ENCODE measurements at regions not wholly inside any gene's neighbourhood (a gene's known extent, or its start where the extent isn't known, plus 50 kb on each side); places are given as distances from the start of the nearest gene placed in this dataset.

- no peak for DNase-seq (ENCODE audit: low read depth in 2 of 2)
Observed at GRCh38 chr5:137567226-137567625, 68.1 kb upstream of the SPOCK1 start.

GRCh38 chr5:137566780-137567179 lies 67.7 kb upstream of the SPOCK1 start:
- DNase-seq (ENCODE audit: low read depth in 2 of 2), result no peak

DNA sequence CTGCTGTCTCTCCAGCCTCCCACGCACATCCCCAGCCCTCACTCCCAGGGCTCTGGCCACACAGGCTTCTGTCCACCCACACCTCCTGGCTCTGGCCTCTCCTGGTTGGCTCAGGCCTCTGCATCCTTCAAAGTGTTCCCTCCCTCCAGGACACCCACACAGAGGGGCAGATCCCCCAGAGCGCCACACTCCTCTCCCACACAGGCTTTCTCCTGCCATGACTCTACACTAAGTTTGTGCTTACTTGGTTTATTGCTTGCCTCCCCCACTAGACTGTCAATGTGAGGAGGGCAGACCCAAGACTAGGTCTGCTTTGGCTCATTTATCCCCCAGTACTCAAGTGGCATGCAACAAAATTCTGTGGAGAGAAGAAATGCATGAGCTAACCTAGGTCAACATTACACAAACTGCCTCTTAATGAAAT lies 67.0 kb upstream of the SPOCK1 start:
- no peak for DNase-seq (ENCODE audit: low read depth in 2 of 2)

- no peak for DNase-seq (ENCODE audit: low read depth in 2 of 2)
Observed at GRCh38 chr5:137565450-137565849, 66.3 kb upstream of the SPOCK1 start.

GRCh38 chr5:137564398-137564961 lies 65.4 kb upstream of the SPOCK1 start:
- peak in 1 of 2 donors; percentile 6 for DNase-seq (ENCODE audit: low read depth in 2 of 2)

DNA sequence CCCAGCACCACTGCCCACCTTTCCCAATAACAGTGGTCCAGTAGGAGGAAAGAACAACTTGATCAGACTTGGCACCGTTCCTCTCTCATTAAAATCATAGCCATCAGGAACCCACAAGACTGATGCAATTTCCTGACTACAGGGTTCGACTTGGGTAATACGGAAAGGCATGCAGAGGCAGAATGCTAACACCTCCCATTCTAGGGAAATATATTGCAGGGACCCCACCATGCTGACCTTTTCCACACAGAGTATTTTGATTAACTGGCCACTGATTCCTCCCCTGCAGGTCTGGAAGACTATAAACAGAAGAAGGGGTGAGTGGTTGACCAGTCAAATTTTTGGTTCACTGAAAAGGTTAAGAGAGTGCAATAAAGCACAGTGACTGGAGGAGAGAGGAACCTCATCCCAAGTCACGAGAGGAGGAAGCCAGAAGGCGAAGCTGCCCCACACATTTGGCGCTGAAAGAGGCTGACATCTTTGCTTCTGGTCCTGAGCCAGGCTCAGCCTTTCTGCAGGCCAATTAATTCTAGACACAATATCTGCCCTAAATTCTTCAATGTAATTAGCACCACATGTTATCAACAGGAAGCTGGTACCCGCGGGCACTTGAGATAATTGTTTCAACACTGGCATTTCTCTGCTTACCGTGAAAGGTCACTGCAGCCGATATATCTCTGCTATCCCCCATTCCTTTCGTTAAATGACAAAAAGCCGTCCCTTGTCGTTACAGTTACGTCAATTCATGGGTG lies 64.7 kb upstream of the SPOCK1 start:
- peak; percentile 37 to 83 for DNase-seq (ENCODE audit: low read depth in 2 of 2)

DNA sequence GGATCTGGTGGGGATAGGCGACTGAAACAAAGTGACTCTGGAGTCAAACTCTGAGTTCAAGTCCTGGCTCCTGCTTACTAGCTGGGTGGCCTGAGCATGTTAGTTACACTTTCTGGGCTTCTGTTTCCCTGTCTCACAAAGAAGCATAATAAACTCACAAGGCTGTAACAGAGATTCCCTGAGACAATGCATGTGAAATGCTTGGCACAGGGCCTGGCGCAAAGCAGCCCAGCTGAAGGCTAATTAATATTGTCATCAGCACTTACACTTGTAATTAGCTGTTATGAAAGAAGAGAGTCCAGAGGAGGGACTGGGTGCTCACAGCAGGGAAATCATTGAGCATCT lies 64.1 kb upstream of the SPOCK1 start:
- DNase-seq (ENCODE audit: low read depth in 2 of 2), result peak in 1 of 2 donors; percentile 56

GRCh38 chr5:137561608-137562007 lies 62.5 kb upstream of the SPOCK1 start:
- no peak for DNase-seq (ENCODE audit: low read depth in 2 of 2)

DNA sequence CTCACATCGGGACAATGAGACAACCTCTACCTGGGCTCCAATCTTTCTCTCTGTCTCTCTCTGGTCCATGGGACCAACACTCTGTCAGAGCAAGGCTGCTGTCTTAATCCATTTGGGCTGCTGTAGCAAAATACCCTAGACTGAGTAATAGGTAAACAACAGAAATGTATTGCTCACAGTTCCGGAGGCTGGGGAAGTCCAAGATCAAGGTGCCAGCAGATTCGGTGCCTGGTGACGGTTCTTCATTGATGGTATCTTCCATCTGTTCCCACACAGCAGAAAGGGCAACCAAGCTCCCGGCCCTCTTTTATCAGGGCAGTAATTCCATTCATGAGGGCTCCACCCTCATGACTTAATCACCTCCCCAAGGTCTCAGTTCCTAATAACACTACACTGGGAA lies 61.3 kb upstream of the SPOCK1 start:
- DNase-seq (ENCODE audit: low read depth in 2 of 2), result peak in 1 of 2 donors; percentile 68

All from lung microvascular endothelial cell (primary cell).